Neural progenitor cell (in vitro differentiated cells): ENCODE measurements at regions not wholly inside any gene's neighbourhood (a gene's known extent, or its start where the extent isn't known, plus 50 kb on each side); places are given as distances from the start of the nearest gene placed in this dataset.
"Not testable (repeated sequence)": the region's sequence is repeated elsewhere in the genome, so short reads cannot be mapped to it uniquely, and the experiment has no call there.

Experiments used
- CTCF ChIP-seq: fragments of 200-600 bp; sonication (generic); IDR thresholded peaks from 2 replicates; pipeline ENCODE4 v1.5.1; 2017; ENCODE audit warnings: antibody characterized with exemption, mild to moderate bottlenecking
- EZH2 ChIP-seq: fragments of 200-600 bp; sonication (generic); IDR thresholded peaks from 2 replicates; pipeline ENCODE4 v1.6.1; 2017; ENCODE audit warnings: antibody characterized with exemption, mild to moderate bottlenecking, moderate library complexity
- EZH2phosphoT487 ChIP-seq: fragments of 200-600 bp; sonication (generic); IDR thresholded peaks from 2 replicates; pipeline ENCODE4 v1.6.1; 2017; ENCODE audit warnings: antibody characterized with exemption

- TF ChIP-seq CTCF, EZH2phosphoT487, EZH2: not testable (repeated sequence)
Measured at GRCh38 chr7:64425436-64425835, 111.7 kb downstream of the ZNF736 start.
